GM21528 (cell line): ENCODE measurements at regions not wholly inside any gene's neighbourhood (a gene's known extent, or its start where the extent isn't known, plus 50 kb on each side); places are given as distances from the start of the nearest gene placed in this dataset.

ENCODE experiments used
- ATAC-seq: cut with Tn5 transposase; IDR thresholded peaks from one replicate; pipeline ENCODE4 v1.9.1; 2021; ENCODE audit warnings: mild to moderate bottlenecking, moderate library complexity; ENCODE audit not compliant: unreplicated experiment, low FRiP score

GRCh38 chr13:74975111-74975510 lies 506.9 kb downstream of the TBC1D4 start:
- ATAC-seq: no peak

GRCh38 chr13:74973935-74974879 lies 507.8 kb downstream of the TBC1D4 start:
- no peak for ATAC-seq

- ATAC-seq: no peak
These were observed 512.5 kb downstream of the TBC1D4 start for GRCh38 chr13:74969419-74969818.

GRCh38 chr13:74966814-74967424 lies 515.0 kb downstream of the TBC1D4 start:
- ATAC-seq: no peak

GRCh38 chr13:74966275-74966674 lies 515.7 kb downstream of the TBC1D4 start:
- no peak for ATAC-seq

- no peak for ATAC-seq
These were observed 536.3 kb downstream of the TBC1D4 start for GRCh38 chr13:74945637-74946036.

GRCh38 chr13:74931698-74932433 lies 550.1 kb downstream of the TBC1D4 start:
- ATAC-seq: no peak

GRCh38 chr13:74930402-74931165 lies 551.4 kb downstream of the TBC1D4 start:
- no peak for ATAC-seq

GRCh38 chr13:74929436-74929835 lies 552.5 kb downstream of the TBC1D4 start:
- no peak for ATAC-seq

- no peak for ATAC-seq
These were observed 554.1 kb downstream of the TBC1D4 start for GRCh38 chr13:74927823-74928222.

GRCh38 chr13:74922963-74923362 lies 559.0 kb downstream of the TBC1D4 start:
- ATAC-seq: no peak

- no peak for ATAC-seq
These were observed 560.6 kb downstream of the TBC1D4 start for GRCh38 chr13:74921326-74921725.

GRCh38 chr13:74920920-74921319 lies 561.0 kb downstream of the TBC1D4 start:
- no peak for ATAC-seq

- ATAC-seq: no peak
These were observed 561.6 kb downstream of the TBC1D4 start for GRCh38 chr13:74920361-74920760.

GRCh38 chr13:74919914-74920313 lies 562.1 kb downstream of the TBC1D4 start:
- no peak for ATAC-seq

GRCh38 chr13:74912898-74913297 lies 569.1 kb downstream of the TBC1D4 start:
- no peak for ATAC-seq

- no peak for ATAC-seq
These were observed 571.6 kb downstream of the TBC1D4 start for GRCh38 chr13:74910415-74910814.

- ATAC-seq: no peak
These were observed 574.2 kb downstream of the TBC1D4 start for GRCh38 chr13:74907788-74908187.

- ATAC-seq: no peak
These were observed 577.4 kb downstream of the TBC1D4 start for GRCh38 chr13:74904556-74904955.

- ATAC-seq: no peak
These were observed 586.8 kb downstream of the TBC1D4 start for GRCh38 chr13:74895042-74895796.
